ENCODE measurements at regions not wholly inside any gene's neighbourhood (a gene's known extent, or its start where the extent isn't known, plus 50 kb on each side); places are given as distances from the start of the nearest gene placed in this dataset.

GRCh38 chr2:120943403-120944034 is 207.9 kb downstream of the GLI2 start:
- Mint-ChIP-seq H3K4me1 (no peaks in the 10 kb centered on the region), H3K27me3 (no peaks in the 10 kb centered on the region), H3K36me3 (no peaks in the 10 kb centered on the region), H3K4me3 (no peak overlapping the region), H3K9me3 (peaks cover 0 to 2% (median 0%) of the 10 kb centered on the region in 11 donors), H3K27ac (no peak overlapping the region)
- ATAC-seq (no peak), DNase-seq (no peak)
- no peak overlapping the region for H3K27ac ChIP-seq (ENCODE audit: low read depth, low read length)
- H3K27me3 ChIP-seq (ENCODE audit: control insufficient read depth in 2 of 2, insufficient read depth in 2 of 2, low read length in 2 of 2): no peaks in the 10 kb centered on the region
- ChIA-PET CTCF (no interaction called here), POLR2A (no interaction called here)
- no peaks in the 10 kb centered on the region for H3K9me3 ChIP-seq (ENCODE audit: control insufficient read depth in 2 of 3, low read length in 3 of 3)
- H3K36me3 ChIP-seq (ENCODE audit: control insufficient read depth in 2 of 3, insufficient read depth in 3 of 3, low read length in 3 of 3): no peaks in the 10 kb centered on the region
- H3K4me1 ChIP-seq (ENCODE audit: control insufficient read depth in 2 of 2, insufficient read depth in 2 of 2, low read length in 2 of 2): no peaks in the 10 kb centered on the region
- H3K4me3 ChIP-seq (ENCODE audit: low read length): no peak overlapping the region
- intact Hi-C loops (cut with micrococcal nuclease): no loop called here

- no peak overlapping the region for H3K4me3 Mint-ChIP-seq
- no peak overlapping the region for H3K27ac Mint-ChIP-seq
- no peaks in the 10 kb centered on the region for H3K4me1 Mint-ChIP-seq
- no peak for DNase-seq
- Histone ChIP-seq H3K4me1 (ENCODE audit: control insufficient read depth in 2 of 2, insufficient read depth in 2 of 2, low read length in 2 of 2) (no peaks in the 10 kb centered on the region), H3K9me3 (ENCODE audit: control insufficient read depth in 2 of 3, low read length in 3 of 3) (no peaks in the 10 kb centered on the region), H3K27ac (ENCODE audit: low read depth, low read length) (no peak overlapping the region), H3K4me3 (ENCODE audit: low read length) (no peak overlapping the region), H3K27me3 (ENCODE audit: control insufficient read depth in 2 of 2, insufficient read depth in 2 of 2, low read length in 2 of 2) (no peaks in the 10 kb centered on the region), H3K36me3 (ENCODE audit: control insufficient read depth in 2 of 3, insufficient read depth in 3 of 3, low read length in 3 of 3) (no peaks in the 10 kb centered on the region)
- H3K9me3 Mint-ChIP-seq: peaks cover 0 to 2% (median 0%) of the 10 kb centered on the region in 11 donors
- ATAC-seq: no peak
- H3K27me3 Mint-ChIP-seq: peaks cover 0 to 2% (median 0%) of the 10 kb centered on the region in 5 donors
- POLR2A ChIA-PET: no interaction called here
- CTCF ChIA-PET: no interaction called here
- intact Hi-C loops (cut with micrococcal nuclease): no loop called here
- H3K36me3 Mint-ChIP-seq: no peaks in the 10 kb centered on the region
Measured at GRCh38 chr2:120944575-120944974, 208.9 kb downstream of the GLI2 start.

- H3K4me3 Mint-ChIP-seq: no peak overlapping the region
- H3K4me1 Mint-ChIP-seq: no peaks in the 10 kb centered on the region
- Histone ChIP-seq H3K9me3 (ENCODE audit: control insufficient read depth in 2 of 3, low read length in 3 of 3) (no peaks in the 10 kb centered on the region), H3K4me1 (ENCODE audit: control insufficient read depth in 2 of 2, insufficient read depth in 2 of 2, low read length in 2 of 2) (no peaks in the 10 kb centered on the region), H3K27me3 (ENCODE audit: control insufficient read depth in 2 of 2, insufficient read depth in 2 of 2, low read length in 2 of 2) (no peaks in the 10 kb centered on the region), H3K36me3 (ENCODE audit: control insufficient read depth in 2 of 3, insufficient read depth in 3 of 3, low read length in 3 of 3) (no peaks in the 10 kb centered on the region), H3K27ac (ENCODE audit: low read depth, low read length) (no peak overlapping the region), H3K4me3 (ENCODE audit: low read length) (no peak overlapping the region)
- intact Hi-C loops (cut with micrococcal nuclease): no loop called here
- ChIA-PET CTCF (no interaction called here), POLR2A (no interaction called here)
- DNase-seq: no peak
- ATAC-seq: no peak
- peaks cover 0 to 2% (median 0%) of the 10 kb centered on the region in 11 donors for H3K9me3 Mint-ChIP-seq
- H3K27me3 Mint-ChIP-seq: peaks cover 0 to 2% (median 0%) of the 10 kb centered on the region in 5 donors
- H3K27ac Mint-ChIP-seq: no peak overlapping the region
- no peaks in the 10 kb centered on the region for H3K36me3 Mint-ChIP-seq
Measured at GRCh38 chr2:120945091-120945490, 209.4 kb downstream of the GLI2 start.

- CTCF ChIA-PET: no interaction called here
- intact Hi-C loops (cut with micrococcal nuclease): no loop called here
- POLR2A ChIA-PET: no interaction called here
Measured at GRCh38 chr2:120945832-120946499, 210.3 kb downstream of the GLI2 start.

GRCh38 chr2:120947327-120947726 is 211.7 kb downstream of the GLI2 start:
- Histone ChIP-seq H3K36me3 (ENCODE audit: control insufficient read depth in 2 of 3, insufficient read depth in 3 of 3, low read length in 3 of 3) (no peaks in the 10 kb centered on the region), H3K27me3 (ENCODE audit: control insufficient read depth in 2 of 2, insufficient read depth in 2 of 2, low read length in 2 of 2) (no peaks in the 10 kb centered on the region), H3K27ac (ENCODE audit: low read depth, low read length) (no peak overlapping the region), H3K4me3 (ENCODE audit: low read length) (no peak overlapping the region), H3K4me1 (ENCODE audit: control insufficient read depth in 2 of 2, insufficient read depth in 2 of 2, low read length in 2 of 2) (no peaks in the 10 kb centered on the region), H3K9me3 (ENCODE audit: control insufficient read depth in 2 of 3, low read length in 3 of 3) (no peaks in the 10 kb centered on the region)
- ChIA-PET CTCF (no interaction called here), POLR2A (no interaction called here)
- Mint-ChIP-seq H3K4me1 (no peaks in the 10 kb centered on the region), H3K27ac (no peak overlapping the region), H3K36me3 (no peaks in the 10 kb centered on the region), H3K4me3 (no peak overlapping the region), H3K27me3 (peaks cover 0 to 2% (median 0%) of the 10 kb centered on the region in 5 donors), H3K9me3 (no peaks in the 10 kb centered on the region)
- ATAC-seq: no peak
- no peak for DNase-seq
- intact Hi-C loops (cut with micrococcal nuclease): no loop called here

More at GRCh38 chr2:120945832-120946499, 210.3 kb downstream of the GLI2 start:
- H3K4me1 ChIP-seq (ENCODE audit: control insufficient read depth in 2 of 2, insufficient read depth in 2 of 2, low read length in 2 of 2): no peaks in the 10 kb centered on the region
- no peaks in the 10 kb centered on the region for H3K4me1 Mint-ChIP-seq
- peaks cover 0 to 2% (median 0%) of the 10 kb centered on the region in 5 donors for H3K27me3 Mint-ChIP-seq
- no peaks in the 10 kb centered on the region for H3K27me3 ChIP-seq (ENCODE audit: control insufficient read depth in 2 of 2, insufficient read depth in 2 of 2, low read length in 2 of 2)
- H3K9me3 ChIP-seq (ENCODE audit: control insufficient read depth in 2 of 3, low read length in 3 of 3): no peaks in the 10 kb centered on the region
- no peak overlapping the region for H3K4me3 Mint-ChIP-seq
- ATAC-seq (no peak), DNase-seq (no peak)
- H3K27ac Mint-ChIP-seq: no peak overlapping the region
- no peaks in the 10 kb centered on the region for H3K36me3 ChIP-seq (ENCODE audit: control insufficient read depth in 2 of 3, insufficient read depth in 3 of 3, low read length in 3 of 3)
- H3K27ac ChIP-seq (ENCODE audit: low read depth, low read length): no peak overlapping the region
- no peaks in the 10 kb centered on the region for H3K9me3 Mint-ChIP-seq
- no peaks in the 10 kb centered on the region for H3K36me3 Mint-ChIP-seq
- H3K4me3 ChIP-seq (ENCODE audit: low read length): no peak overlapping the region

GRCh38 chr2:120947982-120948661 is 212.5 kb downstream of the GLI2 start:
- Mint-ChIP-seq H3K4me1 (no peaks in the 10 kb centered on the region), H3K9me3 (no peaks in the 10 kb centered on the region), H3K27ac (no peak overlapping the region), H3K36me3 (no peaks in the 10 kb centered on the region), H3K27me3 (peaks cover 0 to 2% (median 0%) of the 10 kb centered on the region in 5 donors), H3K4me3 (no peak overlapping the region)
- Histone ChIP-seq H3K9me3 (ENCODE audit: control insufficient read depth in 2 of 3, low read length in 3 of 3) (no peaks in the 10 kb centered on the region), H3K36me3 (ENCODE audit: control insufficient read depth in 2 of 3, insufficient read depth in 3 of 3, low read length in 3 of 3) (no peaks in the 10 kb centered on the region), H3K27me3 (ENCODE audit: control insufficient read depth in 2 of 2, insufficient read depth in 2 of 2, low read length in 2 of 2) (no peaks in the 10 kb centered on the region), H3K27ac (ENCODE audit: low read depth, low read length) (no peak overlapping the region), H3K4me3 (ENCODE audit: low read length) (no peak overlapping the region), H3K4me1 (ENCODE audit: control insufficient read depth in 2 of 2, insufficient read depth in 2 of 2, low read length in 2 of 2) (no peaks in the 10 kb centered on the region)
- ChIA-PET CTCF (no interaction called here), POLR2A (no interaction called here)
- intact Hi-C loops (cut with micrococcal nuclease): no loop called here
- ATAC-seq (no peak), DNase-seq (no peak)

GRCh38 chr2:120948662-120949011 is 213.0 kb downstream of the GLI2 start:
- H3K36me3 Mint-ChIP-seq: no peaks in the 10 kb centered on the region
- no peaks in the 10 kb centered on the region for H3K27me3 ChIP-seq (ENCODE audit: control insufficient read depth in 2 of 2, insufficient read depth in 2 of 2, low read length in 2 of 2)
- H3K27ac ChIP-seq (ENCODE audit: low read depth, low read length): no peak overlapping the region
- H3K27ac Mint-ChIP-seq: no peak overlapping the region
- no peaks in the 10 kb centered on the region for H3K4me1 ChIP-seq (ENCODE audit: control insufficient read depth in 2 of 2, insufficient read depth in 2 of 2, low read length in 2 of 2)
- CTCF ChIA-PET: no interaction called here
- DNase-seq: no peak
- H3K9me3 ChIP-seq (ENCODE audit: control insufficient read depth in 2 of 3, low read length in 3 of 3): no peaks in the 10 kb centered on the region
- intact Hi-C loops (cut with micrococcal nuclease): no loop called here
- no peaks in the 10 kb centered on the region for H3K4me1 Mint-ChIP-seq
- ATAC-seq: no peak
- H3K36me3 ChIP-seq (ENCODE audit: control insufficient read depth in 2 of 3, insufficient read depth in 3 of 3, low read length in 3 of 3): no peaks in the 10 kb centered on the region
- no peaks in the 10 kb centered on the region for H3K9me3 Mint-ChIP-seq
- no peak overlapping the region for H3K4me3 ChIP-seq (ENCODE audit: low read length)
- H3K27me3 Mint-ChIP-seq: peaks cover 0 to 2% (median 0%) of the 10 kb centered on the region in 5 donors
- H3K4me3 Mint-ChIP-seq: no peak overlapping the region
- POLR2A ChIA-PET: no interaction called here

Data from naive thymus-derived CD4-positive, alpha-beta T cell (primary cell).